Kidney glomerular epithelial cell (primary cell): ENCODE measurements at regions not wholly inside any gene's neighbourhood (a gene's known extent, or its start where the extent isn't known, plus 50 kb on each side); places are given as distances from the start of the nearest gene placed in this dataset.

Experiments
- DNase-seq: peaks from one replicate; lab custom pipeline; 2025; lab: John Stamatoyannopoulos, UW

- DNase-seq: no peak
Observed at GRCh38 chr14:54127526-54127925, 170.9 kb upstream of the BMP4 start.

- no peak for DNase-seq
Observed at GRCh38 chr14:54129850-54130640, 173.4 kb upstream of the BMP4 start.

DNA sequence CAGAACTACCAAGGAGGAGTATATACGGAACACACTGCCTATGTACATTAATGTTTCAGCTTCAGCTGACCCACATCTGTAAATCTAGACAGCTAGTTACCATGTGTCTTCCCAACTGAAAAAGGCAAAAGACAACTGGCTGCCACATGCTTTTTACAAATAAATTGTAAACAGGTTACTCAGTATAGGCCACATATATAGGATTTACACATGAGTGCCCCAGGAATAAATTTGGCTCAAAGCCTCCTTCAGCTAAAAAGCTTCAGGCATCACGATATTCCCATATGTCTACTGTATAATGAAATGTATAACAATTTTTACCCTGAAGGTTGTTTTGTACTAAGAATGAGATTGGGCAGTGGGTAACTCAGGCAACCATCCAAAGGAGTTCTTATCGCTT, 175.9 kb upstream of the BMP4 start:
- no peak for DNase-seq

GRCh38 chr14:54133896-54134295, 177.3 kb upstream of the BMP4 start:
- peak; percentile 90 for DNase-seq

DNA sequence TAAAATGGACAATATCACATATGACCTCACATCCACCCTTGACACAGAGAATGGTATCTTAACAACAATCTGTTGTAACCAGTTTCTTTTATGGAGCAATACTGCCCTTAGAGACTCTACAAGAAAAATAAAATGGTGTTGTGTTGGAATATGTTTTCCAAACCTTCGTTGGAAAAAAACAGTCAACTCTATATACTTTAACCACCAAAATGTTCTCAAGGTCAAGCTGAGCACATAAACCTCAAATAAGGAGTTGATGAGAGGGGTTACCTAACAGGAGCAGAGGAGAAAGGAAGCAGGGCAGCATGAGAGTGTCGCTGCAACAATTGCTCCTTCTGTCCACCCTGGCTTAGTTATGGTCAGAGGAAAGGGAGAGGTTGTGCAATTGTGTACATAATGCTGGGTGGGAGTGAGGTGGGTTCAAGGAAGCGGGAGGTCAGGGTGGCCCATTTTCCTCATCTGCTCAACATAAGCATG, 179.2 kb upstream of the BMP4 start:
- no peak for DNase-seq

- no peak for DNase-seq
Observed at GRCh38 chr14:54136894-54137613, 180.4 kb upstream of the BMP4 start.

GRCh38 chr14:54137614-54137961, 181.0 kb upstream of the BMP4 start:
- no peak for DNase-seq

DNA sequence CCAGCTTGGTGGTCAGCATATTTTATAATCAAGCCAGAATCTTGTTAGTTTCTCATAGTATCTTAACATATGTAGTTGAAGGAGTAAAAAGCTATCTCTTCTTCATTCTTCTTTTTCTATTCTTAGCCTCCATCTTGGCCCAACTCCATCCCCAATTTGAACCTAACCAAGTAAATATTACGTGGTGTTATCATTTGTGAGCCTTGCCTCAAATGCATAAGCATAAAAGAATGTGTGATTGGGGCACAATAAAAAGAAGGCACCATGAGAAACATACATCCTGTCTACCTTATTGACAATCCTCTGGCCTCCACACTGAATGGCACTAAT, 181.4 kb upstream of the BMP4 start:
- DNase-seq: no peak

GRCh38 chr14:54138354-54139038, 181.9 kb upstream of the BMP4 start:
- no peak for DNase-seq

DNA sequence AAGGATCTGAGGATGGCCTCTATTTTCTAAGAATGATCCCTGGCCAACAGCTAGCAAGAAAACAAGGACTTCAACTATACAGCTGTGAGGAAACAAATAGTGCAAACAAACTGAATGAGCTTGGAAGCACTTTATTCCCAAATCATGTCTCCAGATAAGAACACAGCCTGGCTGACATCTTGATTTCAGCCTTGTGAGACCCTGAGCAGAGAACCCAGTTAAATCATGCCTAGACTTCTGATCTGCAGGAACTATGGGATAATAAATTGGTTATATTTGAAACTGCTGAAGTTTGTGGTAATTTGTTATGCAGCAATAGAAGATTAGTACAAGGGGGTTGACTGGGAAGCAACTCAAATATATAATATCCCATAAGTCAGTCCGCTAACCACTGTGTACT, 183.9 kb upstream of the BMP4 start:
- DNase-seq: no peak

GRCh38 chr14:54146601-54147000, 190.0 kb upstream of the BMP4 start:
- DNase-seq: no peak

DNA sequence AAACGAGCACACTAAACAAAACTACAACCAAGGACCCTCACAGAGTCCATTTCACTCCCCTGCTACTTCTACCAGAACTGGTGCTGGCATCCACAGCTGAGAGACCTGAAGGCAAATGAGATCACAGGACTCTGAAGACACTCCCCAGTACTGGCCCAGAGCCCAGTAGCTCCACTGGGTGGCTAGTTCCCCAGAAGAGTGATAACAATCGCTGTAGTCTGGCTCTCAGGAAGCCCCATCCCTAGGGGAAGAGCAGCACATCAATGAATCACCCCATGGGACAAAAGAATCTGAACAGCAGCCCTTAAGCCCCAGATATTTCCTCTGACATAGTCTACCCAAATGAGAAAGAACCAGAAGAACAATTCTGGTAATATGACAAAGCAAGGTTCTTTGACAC, 190.7 kb upstream of the BMP4 start:
- DNase-seq: no peak

DNA sequence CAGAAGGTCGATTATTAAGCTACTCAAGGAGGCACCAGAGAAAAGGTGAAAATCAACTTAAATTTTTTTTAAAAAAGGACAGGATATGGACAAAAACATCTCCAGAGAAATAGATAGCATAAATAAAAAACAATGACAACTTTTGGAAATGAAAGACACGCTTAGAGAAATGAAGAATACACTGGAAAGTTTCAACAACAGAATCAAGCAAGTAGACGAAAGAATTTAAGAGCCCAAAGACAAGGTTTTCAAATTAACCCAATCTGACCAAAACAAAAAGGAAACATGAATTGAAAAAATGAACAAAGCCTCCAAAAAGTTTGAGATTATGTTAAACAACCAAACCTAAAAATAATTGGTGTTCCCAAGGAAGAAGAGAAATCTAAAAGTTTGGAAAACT, 191.1 kb upstream of the BMP4 start:
- DNase-seq: no peak

GRCh38 chr14:54148251-54148650, 191.6 kb upstream of the BMP4 start:
- DNase-seq: no peak

DNA sequence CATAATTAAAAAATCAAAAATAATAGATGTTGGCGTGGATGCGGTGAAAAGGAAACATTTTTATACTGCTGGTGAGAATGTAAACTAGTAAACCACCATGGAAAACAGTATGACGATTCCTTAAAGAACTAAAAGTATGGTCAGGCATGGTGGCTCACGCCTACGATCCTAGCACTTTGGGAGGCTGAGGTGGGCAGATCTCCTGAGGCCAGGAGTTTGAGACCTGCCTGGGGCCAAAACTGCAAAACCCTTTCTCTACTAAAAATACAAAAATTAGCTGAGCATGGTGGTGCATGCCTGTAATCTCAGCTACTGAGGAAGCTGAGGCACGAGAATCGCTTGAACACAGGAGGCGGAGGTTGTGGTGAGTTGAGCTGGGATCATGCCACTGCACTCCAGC, 195.7 kb upstream of the BMP4 start:
- DNase-seq: no peak

GRCh38 chr14:54166049-54166950, 209.7 kb upstream of the BMP4 start:
- DNase-seq: no peak

GRCh38 chr14:54168489-54168888, 211.9 kb upstream of the BMP4 start:
- DNase-seq: no peak

DNA sequence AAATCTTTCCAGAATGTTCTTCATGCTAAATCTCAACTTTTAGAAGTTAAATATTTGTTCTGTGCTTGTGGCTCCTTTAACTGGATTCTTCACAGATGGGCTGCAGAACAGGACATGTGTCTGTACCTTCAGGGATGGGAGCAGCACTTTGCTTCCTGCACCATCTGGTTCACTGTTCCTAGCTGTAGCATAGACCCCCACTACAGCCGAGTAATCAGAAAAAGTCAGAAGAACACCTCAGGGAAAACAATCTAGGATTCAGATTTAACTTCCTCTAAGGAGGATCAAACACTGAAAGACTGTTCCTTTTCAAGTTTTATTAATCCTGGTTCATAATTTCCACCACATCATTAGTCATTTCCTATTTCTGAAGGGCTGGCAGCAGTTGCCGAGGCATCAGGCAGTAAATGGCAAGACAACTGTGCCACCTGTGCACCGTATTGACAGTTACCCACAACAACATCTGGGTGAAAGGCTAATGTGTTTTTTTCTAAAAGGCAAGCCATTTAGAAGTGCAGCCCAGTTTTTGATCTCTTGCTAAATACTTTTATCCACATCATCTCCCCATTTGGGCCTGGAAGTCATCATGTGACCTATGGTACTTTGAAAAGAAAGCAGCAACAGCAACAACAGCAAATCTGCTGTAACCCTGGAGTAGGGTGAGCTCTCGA, 212.8 kb upstream of the BMP4 start:
- DNase-seq: no peak

- DNase-seq: no peak
Observed at GRCh38 chr14:54170301-54170700, 213.7 kb upstream of the BMP4 start.

DNA sequence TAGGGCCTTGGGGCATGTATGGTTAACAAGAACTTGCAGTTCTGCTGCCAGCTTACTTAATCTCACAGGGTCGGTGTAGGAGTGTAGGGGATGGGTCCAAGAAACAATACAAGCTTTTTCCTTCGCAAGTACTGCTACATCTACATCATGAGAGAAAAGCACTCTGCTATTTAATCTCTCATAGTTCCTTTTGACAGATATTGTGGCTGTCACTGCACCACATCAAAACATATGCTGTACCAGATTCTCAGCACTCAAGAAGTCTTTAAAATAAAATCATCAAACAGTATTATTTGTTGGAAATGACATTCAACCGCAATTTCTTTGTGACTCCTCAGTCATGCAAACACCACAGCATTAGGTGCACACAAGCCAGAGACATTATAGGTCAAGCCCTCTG, 215.5 kb upstream of the BMP4 start:
- no peak for DNase-seq

- no peak for DNase-seq
Observed at GRCh38 chr14:54172562-54172961, 215.9 kb upstream of the BMP4 start.

GRCh38 chr14:54173802-54174201, 217.2 kb upstream of the BMP4 start:
- no peak for DNase-seq
